H9 (cell line): ENCODE measurements at regions not wholly inside any gene's neighbourhood (a gene's known extent, or its start where the extent isn't known, plus 50 kb on each side); places are given as distances from the start of the nearest gene placed in this dataset.

Experiments
- DNase-seq: peaks from one replicate; pipeline ENCODE4 v3.0.0-alpha.2; 2017
- H2AFZ ChIP-seq: one replicate; pipeline ENCODE4 v1.6.1; 2013; ENCODE audit warnings: mild to moderate bottlenecking, low read length, control low read depth, moderate library complexity
- H2AK5ac ChIP-seq: 2 replicates; pipeline ENCODE4 v1.6.1; 2013; ENCODE audit warnings: low read length, control low read depth, mixed read lengths; ENCODE audit not compliant: insufficient read length
- H2BK120ac ChIP-seq: one replicate; pipeline ENCODE4 v1.6.1; 2013; ENCODE audit warnings: low read depth, mild to moderate bottlenecking, low read length, control low read depth, inconsistent platforms; ENCODE audit not compliant: poor library complexity, severe bottlenecking
- H2BK12ac ChIP-seq: 2 replicates; pipeline ENCODE4 v1.6.1; 2013; ENCODE audit warnings: low read length, control low read depth, mixed read lengths, low read depth; ENCODE audit not compliant: insufficient read length
- H2BK15ac ChIP-seq: 2 replicates; pipeline ENCODE4 v1.6.1; 2013; ENCODE audit warnings: low read depth, low read length, control low read depth
- H2BK20ac ChIP-seq: one replicate; pipeline ENCODE4 v1.6.1; 2013; ENCODE audit warnings: low read depth, mild to moderate bottlenecking, low read length, control low read depth, inconsistent platforms; ENCODE audit not compliant: poor library complexity, severe bottlenecking
- H2BK5ac ChIP-seq: 2 replicates; pipeline ENCODE4 v1.6.1; 2013; ENCODE audit warnings: low read length, control low read depth, mixed read lengths; ENCODE audit not compliant: insufficient read length
- H3K14ac ChIP-seq: 2 replicates; pipeline ENCODE4 v1.6.1; 2013; ENCODE audit warnings: low read length, control low read depth; ENCODE audit not compliant: insufficient read depth
- H3K18ac ChIP-seq: 2 replicates; pipeline ENCODE4 v1.6.1; 2013; ENCODE audit warnings: low read depth, mild to moderate bottlenecking, mixed read lengths, low read length, control low read depth; ENCODE audit not compliant: insufficient read length
- H3K23ac ChIP-seq: 2 replicates; pipeline ENCODE4 v1.6.1; 2013; ENCODE audit warnings: low read length, control low read depth, mixed read lengths, low read depth; ENCODE audit not compliant: insufficient read length
- H3K23me2 ChIP-seq: 2 replicates; pipeline ENCODE4 v1.6.1; 2013; ENCODE audit warnings: low read depth, mild to moderate bottlenecking, mixed read lengths, low read length, control low read depth; ENCODE audit not compliant: insufficient read length, poor library complexity, severe bottlenecking
- H3K27ac ChIP-seq: 2 replicates; pipeline ENCODE4 v1.5.1; 2013; ENCODE audit warnings: low read length, control low read depth, mixed read lengths, low read depth; ENCODE audit not compliant: insufficient read length
- H3K27me3 ChIP-seq: 2 replicates; pipeline ENCODE4 v1.6.1; 2013; ENCODE audit warnings: low read length, control low read depth, inconsistent platforms; ENCODE audit not compliant: insufficient read depth
- H3K4ac ChIP-seq: 2 replicates; pipeline ENCODE4 v1.6.1; 2013; ENCODE audit warnings: low read depth, mild to moderate bottlenecking, control low read depth, inconsistent platforms, low read length, moderate library complexity
- H3K4me1 ChIP-seq: 2 replicates; pipeline ENCODE4 v1.6.1; 2013; ENCODE audit warnings: low read length, control low read depth, inconsistent platforms; ENCODE audit not compliant: insufficient read depth
- H3K4me2 ChIP-seq: 2 replicates; pipeline ENCODE4 v1.6.1; 2013; ENCODE audit warnings: low read length, control low read depth, mixed read lengths; ENCODE audit not compliant: insufficient read length, insufficient read depth
- H3K56ac ChIP-seq: 2 replicates; pipeline ENCODE4 v1.6.1; 2013; ENCODE audit warnings: low read depth, mild to moderate bottlenecking, mixed read lengths, low read length, control low read depth; ENCODE audit not compliant: insufficient read length
- H3K79me1 ChIP-seq: 2 replicates; pipeline ENCODE4 v1.6.1; 2013; ENCODE audit warnings: low read depth, mild to moderate bottlenecking, moderate library complexity, low read length, control low read depth, inconsistent platforms; ENCODE audit not compliant: insufficient read depth, poor library complexity, severe bottlenecking
- H3K79me2 ChIP-seq: 2 replicates; pipeline ENCODE4 v1.6.1; 2013; ENCODE audit warnings: low read length, control low read depth, inconsistent platforms; ENCODE audit not compliant: insufficient read depth
- H3K9ac ChIP-seq: 2 replicates; pipeline ENCODE4 v1.6.1; 2013; ENCODE audit warnings: low read length, control low read depth, mixed read lengths; ENCODE audit not compliant: insufficient read length; ENCODE audit errors: extremely low read depth
- H3K9me3 ChIP-seq: one replicate; pipeline ENCODE4 v1.6.1; 2013; ENCODE audit warnings: low read depth, low read length, inconsistent platforms; ENCODE audit not compliant: control insufficient read depth
- H3T11ph ChIP-seq: one replicate; pipeline ENCODE4 v1.6.1; 2013; ENCODE audit warnings: mild to moderate bottlenecking, low read length, control low read depth, inconsistent platforms
- H4K20me1 ChIP-seq: one replicate; pipeline ENCODE4 v1.6.1; 2013; ENCODE audit not compliant: control insufficient read depth, insufficient read length, insufficient read depth
- H4K5ac ChIP-seq: 2 replicates; pipeline ENCODE4 v1.6.1; 2013; ENCODE audit warnings: low read depth, mild to moderate bottlenecking, mixed read lengths, low read length, control low read depth; ENCODE audit not compliant: insufficient read length
- H4K8ac ChIP-seq: replicated peaks from 2 replicates; pipeline ENCODE4 v1.6.1; 2013; ENCODE audit warnings: low read length, control low read depth, mixed read lengths, low read depth; ENCODE audit not compliant: insufficient read length
- H4K91ac ChIP-seq: 2 replicates; pipeline ENCODE4 v1.6.1; 2013; ENCODE audit warnings: low read depth, mild to moderate bottlenecking, moderate library complexity, mixed read lengths, low read length, control low read depth; ENCODE audit not compliant: insufficient read length
- H3K27ac Mint-ChIP-seq, 3 experiments: 2 replicates in 2 of 3; 3 replicates in 1 of 3; pipeline ENCODE4 v1.8.0; 2020 to 2021; ENCODE audit warnings: mixed read lengths in 3 of 3, mild to moderate bottlenecking in 1 of 3, moderate library complexity in 1 of 3
- H3K27me3 Mint-ChIP-seq: 2 replicates; pipeline ENCODE4 v1.8.0; 2021; ENCODE audit warnings: low read depth, mild to moderate bottlenecking, moderate library complexity, mixed read lengths
- H3K36me3 Mint-ChIP-seq, 3 experiments: 2 replicates in 2 of 3; 3 replicates in 1 of 3; pipeline ENCODE4 v1.8.0; 2020 to 2021; ENCODE audit warnings: low read depth in 3 of 3, mixed read lengths in 3 of 3; ENCODE audit not compliant: insufficient read depth in 1 of 3
- H3K4me1 Mint-ChIP-seq, 2 experiments: 2 replicates each; pipeline ENCODE4 v1.8.0; 2020; ENCODE audit warnings: mixed read lengths in 2 of 2
- H3K4me3 Mint-ChIP-seq, 2 experiments: 2 replicates in 1 of 2; 3 replicates in 1 of 2; pipeline ENCODE4 v1.8.0; 2020 to 2021; ENCODE audit warnings: mild to moderate bottlenecking in 2 of 2, mixed read lengths in 2 of 2, moderate library complexity in 1 of 2
- H3K9me3 Mint-ChIP-seq, 2 experiments: 2 replicates in 1 of 2; 3 replicates in 1 of 2; pipeline ENCODE4 v1.8.0; 2020; ENCODE audit warnings: mild to moderate bottlenecking in 2 of 2, mixed read lengths in 2 of 2, moderate library complexity in 1 of 2
- CTCF ChIP-seq: fragments of 200-600 bp; sonication (generic); conservative IDR thresholded peaks from 3 replicates; pipeline ENCODE4 v1.8.0; 2021; ENCODE audit warnings: antibody characterized with exemption, mild to moderate bottlenecking
- WGBS: extraction: QIAGEN DNeasy Blood & Tissue Kit; methylation state at CpG from one replicate; pipeline ENCODE4 v1.1.7; 2013; ENCODE audit warnings: missing lambda C conversion rate, low lambda C conversion rate, mixed read lengths; ENCODE audit not compliant: insufficient read length; ENCODE audit errors: extremely low coverage; 5-methylcytosine and 5-hydroxymethylcytosine counted together

DNA sequence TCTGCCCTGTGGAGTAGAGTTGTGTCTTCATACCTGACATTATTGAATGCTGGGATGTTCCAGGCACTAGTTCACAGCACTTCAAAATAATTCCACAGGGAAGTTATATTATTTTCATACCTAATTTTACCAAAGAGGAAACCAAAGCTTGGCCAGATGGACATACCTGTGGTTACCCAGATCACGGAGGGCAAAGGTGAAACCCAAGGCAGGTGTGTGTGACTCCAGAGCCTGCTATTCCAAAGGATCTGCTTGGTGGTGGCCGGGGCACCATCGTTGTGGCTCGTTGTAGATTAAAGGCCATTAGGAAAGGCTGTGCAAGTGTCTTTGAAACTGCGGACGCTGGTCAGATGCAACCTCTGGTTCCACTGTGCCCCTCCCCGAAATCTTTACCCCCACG lies 108.6 kb downstream of the ZBTB18 start:
- DNase-seq: no peak
- no peak overlapping the region for H3K9ac ChIP-seq
- H3K27ac ChIP-seq: no peak overlapping the region
- H3K36me3 Mint-ChIP-seq: peaks cover 0 to 5% (median 0%) of the 10 kb centered on the region in 3 experiments; a peak in 1 of 7 replicates
- H4K8ac ChIP-seq: no peak overlapping the region
- H3K14ac ChIP-seq: no peak overlapping the region
- H2BK20ac ChIP-seq: no peak overlapping the region
- no peak overlapping the region for H3K4me2 ChIP-seq
- H4K91ac ChIP-seq: no peak overlapping the region
- no peak overlapping the region for H3K4ac ChIP-seq
- no peaks in the 10 kb centered on the region for H3K9me3 ChIP-seq
- H3K79me1 ChIP-seq: no peaks in the 10 kb centered on the region
- peaks cover 18% of the 10 kb centered on the region; the same call in 1 of the 2 replicates for H3K4me1 ChIP-seq
- TF ChIP-seq CTCF: no peak
- no peak overlapping the region for H2BK120ac ChIP-seq
- H3K79me2 ChIP-seq: no peaks in the 10 kb centered on the region
- H3K23me2 ChIP-seq: no peaks in the 10 kb centered on the region
- H2AFZ ChIP-seq: no peak overlapping the region
- H4K20me1 ChIP-seq: no peaks in the 10 kb centered on the region
- H3T11ph ChIP-seq: no peak overlapping the region
- H3K27me3 ChIP-seq: no peaks in the 10 kb centered on the region
- no peak overlapping the region for H3K4me3 Mint-ChIP-seq
- H3K4me1 Mint-ChIP-seq: peaks cover 16 to 20% of the 10 kb centered on the region in 2 experiments
- H2AK5ac ChIP-seq: no peak overlapping the region
- H3K23ac ChIP-seq: no peak overlapping the region
- H3K9me3 Mint-ChIP-seq: no peaks in the 10 kb centered on the region
- H2BK12ac ChIP-seq: no peak overlapping the region
- no peak overlapping the region for H2BK15ac ChIP-seq
- H3K56ac ChIP-seq: no peak overlapping the region
- no peak overlapping the region for H3K27ac Mint-ChIP-seq
- H2BK5ac ChIP-seq: no peak overlapping the region
- no CpG with 5 or more reads among the region's 8 CpGs for WGBS
- H4K5ac ChIP-seq: no peak overlapping the region
- no peak overlapping the region for H3K18ac ChIP-seq
- H3K27me3 Mint-ChIP-seq: peaks cover 2% of the 10 kb centered on the region; the same call in 1 of the 2 replicates
